Neural progenitor cell (in vitro differentiated cells): ENCODE measurements at regions not wholly inside any gene's neighbourhood (a gene's known extent, or its start where the extent isn't known, plus 50 kb on each side); places are given as distances from the start of the nearest gene placed in this dataset.

Experiments
- CTCF ChIP-seq: fragments of 200-600 bp; sonication (generic); IDR thresholded peaks from 2 replicates; pipeline ENCODE4 v1.5.1; 2017; ENCODE audit warnings: antibody characterized with exemption, mild to moderate bottlenecking
- EZH2 ChIP-seq: fragments of 200-600 bp; sonication (generic); IDR thresholded peaks from 2 replicates; pipeline ENCODE4 v1.6.1; 2017; ENCODE audit warnings: antibody characterized with exemption, mild to moderate bottlenecking, moderate library complexity

DNA sequence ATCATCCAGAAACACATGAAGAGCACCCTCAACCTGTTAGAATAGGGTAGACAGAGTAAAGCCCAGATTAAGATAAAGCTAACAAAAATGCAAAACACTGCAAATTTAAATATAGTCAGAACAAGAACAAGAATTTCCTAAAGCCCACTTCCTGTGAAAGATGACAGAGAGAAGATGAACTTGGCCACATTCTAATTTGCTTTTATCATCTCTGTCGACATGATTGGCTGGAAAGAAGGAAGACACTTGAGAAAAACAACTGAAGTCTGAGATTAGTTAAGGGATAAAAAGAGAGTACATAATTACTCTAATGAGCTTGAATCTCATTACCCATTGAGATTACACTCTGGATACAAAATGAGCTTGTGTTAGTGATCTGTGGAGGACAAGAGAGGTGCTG lies 537.6 kb downstream of the KLF5 start:
- no peak for TF ChIP-seq EZH2
- TF ChIP-seq CTCF = no peak
